ENCODE measurements at regions not wholly inside any gene's neighbourhood (a gene's known extent, or its start where the extent isn't known, plus 50 kb on each side); places are given as distances from the start of the nearest gene placed in this dataset.

GRCh38 chr2:7888876-7889275 is 793.0 kb upstream of the ID2 start:
- no peak for DNase-seq (ENCODE audit: low read depth)

GRCh38 chr2:7891312-7891711 is 790.5 kb upstream of the ID2 start:
- no peak for DNase-seq (ENCODE audit: low read depth)

- no peak for DNase-seq (ENCODE audit: low read depth)
Measured at GRCh38 chr2:7895289-7895688, 786.6 kb upstream of the ID2 start.

GRCh38 chr2:7896940-7897487 is 784.8 kb upstream of the ID2 start:
- no peak for DNase-seq (ENCODE audit: low read depth)

GRCh38 chr2:7899241-7899640 is 782.6 kb upstream of the ID2 start:
- no peak for DNase-seq (ENCODE audit: low read depth)

GRCh38 chr2:7899923-7900322 is 781.9 kb upstream of the ID2 start:
- no peak for DNase-seq (ENCODE audit: low read depth)

GRCh38 chr2:7900593-7900992 is 781.3 kb upstream of the ID2 start:
- DNase-seq (ENCODE audit: low read depth): no peak

- DNase-seq (ENCODE audit: low read depth): no peak
Measured at GRCh38 chr2:7902251-7902765, 779.5 kb upstream of the ID2 start.

GRCh38 chr2:7904319-7904718 is 777.5 kb upstream of the ID2 start:
- no peak for DNase-seq (ENCODE audit: low read depth)

GRCh38 chr2:7905756-7906155 is 776.1 kb upstream of the ID2 start:
- DNase-seq (ENCODE audit: low read depth): no peak

GRCh38 chr2:7906431-7906830 is 775.4 kb upstream of the ID2 start:
- DNase-seq (ENCODE audit: low read depth): no peak

GRCh38 chr2:7907041-7907440 is 774.8 kb upstream of the ID2 start:
- no peak for DNase-seq (ENCODE audit: low read depth)

GRCh38 chr2:7910752-7911151 is 771.1 kb upstream of the ID2 start:
- DNase-seq (ENCODE audit: low read depth): no peak

GRCh38 chr2:7911196-7911595 is 770.7 kb upstream of the ID2 start:
- no peak for DNase-seq (ENCODE audit: low read depth)

GRCh38 chr2:7913974-7914373 is 767.9 kb upstream of the ID2 start:
- DNase-seq (ENCODE audit: low read depth): no peak

GRCh38 chr2:7915302-7916091 is 766.4 kb upstream of the ID2 start:
- DNase-seq (ENCODE audit: low read depth): no peak

GRCh38 chr2:7916670-7917069 is 765.2 kb upstream of the ID2 start:
- DNase-seq (ENCODE audit: low read depth): no peak

- DNase-seq (ENCODE audit: low read depth): no peak
Measured at GRCh38 chr2:7919510-7919909, 762.3 kb upstream of the ID2 start.

GRCh38 chr2:7924023-7924762 is 757.7 kb upstream of the ID2 start:
- no peak for DNase-seq (ENCODE audit: low read depth)

- no peak for DNase-seq (ENCODE audit: low read depth)
Measured at GRCh38 chr2:7925506-7925905, 756.4 kb upstream of the ID2 start.

- no peak for DNase-seq (ENCODE audit: low read depth)
Measured at GRCh38 chr2:7927691-7928090, 754.2 kb upstream of the ID2 start.

- no peak for DNase-seq (ENCODE audit: low read depth)
Measured at GRCh38 chr2:7929281-7929680, 752.6 kb upstream of the ID2 start.

All from stimulated activated CD8-positive, alpha-beta memory T cell treated with anti-CD3 and anti-CD28 coated beads, Interleukin-7, amount 100 ng/mL, for 24 hours (primary cell).